SHP77 treated with DMSO at 0.1 percent for 48 hours (cell line): ENCODE measurements at regions not wholly inside any gene's neighbourhood (a gene's known extent, or its start where the extent isn't known, plus 50 kb on each side); places are given as distances from the start of the nearest gene placed in this dataset.

Experiments used
- DNase-seq: peaks from one replicate; lab custom pipeline; 2025; lab: John Stamatoyannopoulos, UW

DNA sequence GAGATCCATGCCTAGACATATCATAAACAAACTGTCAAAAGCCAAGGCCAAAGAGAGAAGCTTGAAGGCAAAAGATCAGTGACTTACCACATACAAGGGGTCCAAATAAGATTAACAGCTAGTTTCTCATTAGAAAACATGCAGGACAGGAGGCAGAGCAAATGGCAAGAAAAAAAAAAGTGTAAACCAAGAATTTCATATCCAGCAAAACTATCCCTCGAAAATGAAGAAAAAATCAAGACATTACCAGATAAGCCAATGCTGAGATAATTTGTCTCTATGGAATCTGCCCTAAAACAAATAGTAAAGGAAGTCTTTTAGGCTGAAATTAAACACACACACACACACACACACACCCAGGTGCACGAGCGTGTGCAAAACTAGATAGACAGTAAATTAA, 99.6 kb upstream of the NSMCE3 start:
- no peak for DNase-seq

GRCh38 chr15:29364426-29365078, 94.9 kb upstream of the NSMCE3 start:
- peak; percentile 75 for DNase-seq

DNA sequence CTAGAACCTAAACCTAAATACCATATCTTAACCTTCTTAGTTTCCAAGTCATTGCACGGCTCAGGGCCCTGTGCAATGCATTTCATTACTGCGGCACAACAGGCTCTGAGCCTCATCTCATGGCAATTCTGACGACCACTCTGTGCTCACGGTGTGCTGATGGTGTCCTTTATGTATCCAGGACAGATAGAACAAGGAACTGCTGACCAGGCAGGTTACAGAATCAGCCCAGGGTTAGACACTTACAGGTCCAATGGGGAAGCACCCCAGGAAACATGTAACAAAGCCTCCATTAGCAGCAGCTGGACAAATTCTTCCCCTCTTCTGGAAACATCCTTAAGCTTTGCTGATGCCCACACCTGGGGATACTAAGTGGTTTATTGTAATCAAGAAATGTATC, 91.9 kb upstream of the NSMCE3 start:
- DNase-seq, result no peak

DNA sequence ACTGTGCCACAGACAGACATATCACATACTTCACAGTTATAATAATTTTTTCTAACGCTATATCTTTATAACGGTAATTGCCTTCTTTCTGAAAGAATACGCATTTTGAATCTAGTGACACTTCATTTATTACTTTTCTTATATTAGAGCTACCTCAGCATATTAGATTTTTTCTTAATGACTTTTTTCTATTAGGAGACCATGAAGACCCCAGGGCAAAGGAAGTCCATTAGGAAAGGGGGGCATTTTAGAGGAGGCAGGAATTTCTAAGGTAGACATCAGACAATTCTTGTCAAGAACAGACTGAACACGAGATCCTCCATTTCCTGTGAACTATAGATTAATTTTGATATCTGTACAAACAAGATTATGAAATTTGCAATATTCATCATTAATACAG, 90.5 kb upstream of the NSMCE3 start:
- no peak for DNase-seq

- no peak for DNase-seq
Measured at GRCh38 chr15:29356786-29357185, 87.2 kb upstream of the NSMCE3 start.

DNA sequence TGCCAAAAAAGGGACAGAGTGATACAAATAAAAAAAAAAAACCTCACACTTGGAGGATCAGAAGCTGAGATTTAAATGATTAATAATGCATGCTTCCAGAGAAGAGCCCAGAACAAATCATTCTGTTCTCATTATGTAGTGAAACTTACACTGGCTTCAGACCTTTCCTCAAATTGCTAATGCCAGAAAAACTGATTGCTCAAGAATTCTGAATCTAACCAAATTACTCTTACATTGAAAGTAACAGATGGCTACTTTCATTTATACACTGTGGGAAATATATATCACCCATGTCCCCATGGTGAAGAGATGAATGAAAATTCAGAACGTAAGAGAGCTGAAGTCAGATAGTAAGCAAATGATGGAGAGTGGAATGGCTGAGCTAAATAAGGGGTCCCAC, 85.9 kb upstream of the NSMCE3 start:
- DNase-seq, result no peak

DNA sequence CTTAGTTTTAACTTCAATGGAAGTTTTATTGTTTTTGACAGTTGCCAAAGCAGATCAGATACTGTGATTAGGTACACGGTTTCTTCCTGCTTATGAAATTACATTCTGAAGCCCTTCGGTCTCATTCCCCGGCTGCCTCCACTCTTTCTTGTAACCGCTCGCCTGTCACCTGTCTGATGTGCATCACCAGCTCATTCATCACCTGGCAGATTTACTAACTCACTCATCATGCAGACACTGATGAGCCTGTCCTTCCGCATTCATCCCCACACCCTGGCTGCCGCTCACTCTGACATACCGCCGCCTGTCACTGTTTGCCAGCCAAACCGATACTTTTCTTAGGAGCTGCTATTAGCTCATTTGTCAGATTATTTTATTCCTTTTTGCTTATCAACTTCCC, 82.8 kb upstream of the NSMCE3 start:
- DNase-seq, result no peak

DNA sequence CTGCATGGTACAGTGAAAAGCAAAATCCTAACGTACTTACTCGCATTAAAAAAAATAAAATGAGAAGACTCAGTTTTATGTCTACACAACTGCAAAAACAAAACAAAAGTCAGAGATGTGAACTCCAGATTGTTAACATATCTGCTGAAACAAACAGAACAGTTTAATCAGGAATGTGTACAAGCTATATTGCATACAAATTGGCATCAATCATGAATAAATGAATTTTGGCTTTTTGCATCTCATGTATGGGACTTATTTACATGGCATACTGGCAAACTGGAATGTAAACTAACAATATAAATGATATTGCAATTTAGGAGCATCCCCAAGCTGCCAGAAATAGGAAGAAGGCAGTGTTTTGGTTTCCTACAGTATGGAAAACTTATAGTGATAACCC, 79.6 kb upstream of the NSMCE3 start:
- DNase-seq, result no peak

- DNase-seq, result no peak
Measured at GRCh38 chr15:29348336-29348914, 78.8 kb upstream of the NSMCE3 start.

- DNase-seq, result no peak
Measured at GRCh38 chr15:29346998-29347397, 77.4 kb upstream of the NSMCE3 start.

GRCh38 chr15:29345549-29346525, 76.2 kb upstream of the NSMCE3 start:
- DNase-seq, result no peak

DNA sequence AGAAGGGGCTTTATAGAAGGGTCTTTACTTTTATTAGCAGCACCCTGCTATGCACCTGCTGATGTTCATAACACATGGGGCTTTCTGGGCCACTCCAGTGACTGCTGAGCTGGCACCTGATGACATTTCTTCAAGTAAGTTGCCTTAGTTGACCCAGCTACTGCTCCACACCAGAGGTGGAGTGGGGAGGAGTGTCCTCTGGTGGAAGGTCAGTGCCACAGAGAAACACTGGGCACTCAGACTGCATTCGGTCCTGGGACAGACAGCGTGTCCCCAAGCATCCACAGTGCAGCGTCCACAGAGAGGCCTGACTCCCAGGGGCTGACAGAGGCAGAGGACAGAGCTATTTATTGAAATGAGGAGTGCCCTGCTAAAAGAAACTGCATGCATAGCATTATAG, 74.9 kb upstream of the NSMCE3 start:
- no peak for DNase-seq

DNA sequence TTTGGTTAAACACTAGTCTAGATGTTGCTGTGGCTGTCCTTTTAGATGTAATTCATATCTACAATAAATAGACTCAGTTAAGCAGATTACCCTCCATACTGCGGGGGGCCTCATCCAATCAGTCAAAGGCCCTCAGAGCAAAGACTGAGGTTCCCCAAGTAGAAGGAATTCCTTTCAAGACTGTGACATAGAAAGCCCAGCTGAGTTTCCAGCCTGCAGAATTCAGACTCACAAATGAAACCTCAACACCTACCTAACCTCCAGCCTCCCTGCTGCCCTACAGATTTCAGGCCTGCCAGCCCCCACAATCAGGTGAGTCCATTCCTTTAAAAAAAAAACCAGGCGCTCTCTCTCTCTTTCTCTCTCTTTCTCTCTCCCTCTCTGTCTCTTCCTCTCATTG, 73.6 kb upstream of the NSMCE3 start:
- no peak for DNase-seq

DNA sequence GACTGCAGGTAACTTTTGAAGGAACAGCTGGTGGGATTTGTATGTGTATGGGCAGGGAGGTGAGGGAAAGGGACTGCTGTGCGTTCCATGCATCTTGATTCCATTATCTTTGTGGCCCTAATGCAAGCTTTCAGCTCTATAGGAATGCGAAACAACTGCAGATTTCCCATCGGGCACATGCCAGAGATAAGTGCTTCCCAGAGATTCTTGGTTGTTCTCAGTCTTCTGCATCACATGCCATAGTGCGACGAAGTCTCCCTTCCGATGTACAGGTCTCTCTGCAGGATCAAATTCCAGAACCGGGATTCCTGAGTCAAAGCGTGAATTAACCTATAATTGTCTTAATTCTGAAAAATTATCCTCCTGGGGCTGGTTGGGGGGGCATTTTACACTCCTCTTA, 72.6 kb upstream of the NSMCE3 start:
- DNase-seq, result no peak

DNA sequence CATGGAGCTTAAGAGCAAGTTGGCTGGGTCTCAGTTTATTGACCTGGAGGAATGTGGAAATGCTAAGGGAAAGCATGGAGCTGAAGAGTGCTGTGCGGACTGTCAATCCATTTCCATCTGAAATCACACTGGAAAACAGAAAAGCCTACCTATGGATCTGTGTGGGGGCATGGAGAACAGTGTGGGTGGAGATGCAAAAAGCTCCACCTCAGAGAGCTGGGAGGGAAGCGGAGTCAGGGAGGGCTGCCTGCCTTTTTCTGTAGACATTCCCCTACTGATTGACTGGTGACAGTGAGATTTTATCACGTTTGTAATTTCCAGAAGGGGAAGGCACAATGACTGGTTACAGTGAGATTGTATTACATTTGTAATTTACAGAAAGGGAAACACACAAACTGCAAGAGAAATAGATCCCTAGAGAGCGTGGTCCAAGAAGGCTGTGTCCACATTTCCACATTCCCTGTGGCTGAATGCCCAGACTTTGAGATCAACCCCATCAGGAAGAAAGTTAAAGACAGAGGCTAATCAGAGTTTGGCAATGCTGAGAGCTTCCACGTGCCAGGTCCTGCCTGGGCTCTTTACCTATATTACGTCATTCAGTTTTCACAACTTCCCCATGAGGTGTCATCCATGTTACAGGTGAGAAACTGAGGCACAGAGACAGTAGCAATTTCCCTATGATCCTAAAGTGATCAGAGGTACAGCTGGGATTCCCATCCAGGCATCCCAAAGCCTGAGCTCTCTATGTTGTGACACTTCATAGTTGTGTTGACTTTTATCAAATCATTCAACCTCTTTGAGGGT, 67.7 kb upstream of the NSMCE3 start:
- DNase-seq, result no peak

DNA sequence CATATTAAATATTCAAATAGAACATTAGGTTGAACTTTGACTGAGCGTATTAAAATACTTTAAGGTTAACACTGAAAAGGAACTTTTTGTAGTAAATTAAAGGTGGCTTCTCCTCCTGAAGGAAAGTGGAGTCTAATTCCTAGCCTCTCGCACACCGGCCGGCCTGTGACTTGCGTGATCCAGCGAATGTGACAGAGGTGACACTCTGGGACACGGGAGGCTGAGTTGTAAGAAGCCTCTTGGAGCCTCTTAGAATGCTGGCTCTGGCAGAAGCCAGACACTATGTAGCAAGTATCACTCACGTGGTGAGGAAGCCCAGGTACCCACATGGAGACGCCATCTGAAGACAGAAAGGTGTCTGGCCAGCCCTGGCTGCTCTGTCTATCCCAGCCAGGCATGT, 64.9 kb upstream of the NSMCE3 start:
- no peak for DNase-seq

DNA sequence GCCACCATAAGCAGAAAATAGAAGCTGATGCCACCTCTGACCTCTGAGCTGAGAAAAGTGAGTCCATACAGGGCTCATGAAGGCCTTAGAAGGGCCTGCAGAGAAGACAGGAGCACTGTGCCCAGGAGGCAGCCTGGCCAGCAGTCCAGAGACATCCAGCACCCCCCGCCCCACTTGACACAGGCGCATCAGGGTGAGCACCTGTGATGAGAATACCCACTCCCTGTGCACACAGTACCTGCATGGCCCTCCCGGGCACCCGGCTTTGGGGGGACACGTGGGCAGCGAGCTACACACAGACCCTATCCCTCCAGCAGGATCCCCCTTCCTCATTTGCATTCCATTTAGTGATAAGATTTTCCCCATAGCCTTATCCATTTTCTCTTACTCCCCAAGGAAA, 63.6 kb upstream of the NSMCE3 start:
- no peak for DNase-seq

- no peak for DNase-seq
Measured at GRCh38 chr15:29331669-29332068, 62.0 kb upstream of the NSMCE3 start.

DNA sequence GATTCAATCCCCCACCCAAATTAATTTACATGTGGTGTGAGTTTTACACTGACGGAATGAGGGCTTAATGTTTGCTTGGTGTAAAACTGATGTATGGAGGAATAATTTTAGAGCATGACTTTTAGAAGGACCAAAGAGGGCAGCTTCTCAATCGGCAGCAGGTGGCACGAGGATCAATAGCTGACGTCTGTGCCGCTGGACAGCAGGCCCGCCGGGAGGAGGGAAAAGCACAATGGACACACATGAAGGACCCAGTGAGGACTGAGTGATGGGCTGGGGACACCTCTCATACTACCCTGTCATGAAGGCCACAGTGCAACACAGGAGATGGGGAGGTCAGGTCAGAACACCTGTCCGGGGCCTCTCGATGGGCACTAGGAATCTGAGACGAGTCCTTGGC, 61.4 kb upstream of the NSMCE3 start:
- DNase-seq, result no peak

GRCh38 chr15:29324746-29325145, 55.1 kb upstream of the NSMCE3 start:
- DNase-seq, result no peak

- no peak for DNase-seq
Measured at GRCh38 chr15:29323557-29323956, 53.9 kb upstream of the NSMCE3 start.

- DNase-seq, result peak; percentile 75
Measured at GRCh38 chr15:29322415-29322814, 52.8 kb upstream of the NSMCE3 start.
